Kidney capillary endothelial cell (primary cell): ENCODE measurements at regions not wholly inside any gene's neighbourhood (a gene's known extent, or its start where the extent isn't known, plus 50 kb on each side); places are given as distances from the start of the nearest gene placed in this dataset.
A peak's percentile ranks its signal among the peaks of the same experiment; 100 is the strongest.
"Not testable (repeated sequence)": the region's sequence is repeated elsewhere in the genome, so short reads cannot be mapped to it uniquely, and the experiment has no call there.

Source experiments
- DNase-seq: peaks from one replicate; pipeline ENCODE4 v3.0.0-alpha.2; 2018; ENCODE audit warnings: low spot score

DNA sequence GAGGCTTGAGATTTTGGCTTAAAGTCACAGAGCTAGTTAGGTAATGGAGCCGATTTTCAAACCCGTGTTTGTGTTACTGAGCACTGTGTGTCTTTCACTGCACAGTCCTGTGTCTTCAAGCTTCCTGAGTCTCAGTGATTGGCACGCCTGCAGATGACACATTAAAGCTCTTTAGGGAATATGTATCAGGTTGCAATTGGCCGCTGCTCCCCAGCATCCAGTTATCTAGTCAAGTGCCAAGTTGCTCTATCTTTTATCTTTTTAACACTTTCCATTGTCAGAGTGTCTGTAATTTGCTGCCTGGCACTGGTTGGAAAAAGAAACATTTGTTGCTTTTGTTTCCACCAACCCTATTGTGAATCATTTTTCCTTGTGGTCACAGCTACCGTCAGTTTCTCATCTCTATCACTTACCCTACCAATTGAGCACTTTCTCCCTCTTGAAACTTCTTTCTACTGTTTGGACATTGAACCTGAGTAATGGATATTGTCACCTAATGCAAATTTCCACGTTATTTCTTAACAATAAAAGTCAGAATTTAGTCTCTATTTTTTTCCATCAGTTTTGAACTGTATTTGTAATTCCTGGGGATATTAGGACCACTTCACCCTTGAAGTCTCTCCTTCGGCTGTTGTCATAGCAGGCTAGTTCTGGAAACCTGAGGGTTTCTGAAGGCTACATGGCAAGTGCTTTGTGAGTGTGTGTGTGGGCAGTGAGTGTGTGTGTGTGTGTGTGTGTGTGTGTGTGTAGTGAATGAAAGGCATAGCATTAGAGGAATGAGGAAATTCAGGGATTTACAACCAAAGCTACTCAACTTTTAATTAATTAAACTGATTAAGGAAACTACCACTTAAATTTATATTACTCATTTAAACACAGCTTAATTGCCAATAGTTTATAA is 274.3 kb downstream of the ISL1 start:
- DNase-seq: no peak

DNA sequence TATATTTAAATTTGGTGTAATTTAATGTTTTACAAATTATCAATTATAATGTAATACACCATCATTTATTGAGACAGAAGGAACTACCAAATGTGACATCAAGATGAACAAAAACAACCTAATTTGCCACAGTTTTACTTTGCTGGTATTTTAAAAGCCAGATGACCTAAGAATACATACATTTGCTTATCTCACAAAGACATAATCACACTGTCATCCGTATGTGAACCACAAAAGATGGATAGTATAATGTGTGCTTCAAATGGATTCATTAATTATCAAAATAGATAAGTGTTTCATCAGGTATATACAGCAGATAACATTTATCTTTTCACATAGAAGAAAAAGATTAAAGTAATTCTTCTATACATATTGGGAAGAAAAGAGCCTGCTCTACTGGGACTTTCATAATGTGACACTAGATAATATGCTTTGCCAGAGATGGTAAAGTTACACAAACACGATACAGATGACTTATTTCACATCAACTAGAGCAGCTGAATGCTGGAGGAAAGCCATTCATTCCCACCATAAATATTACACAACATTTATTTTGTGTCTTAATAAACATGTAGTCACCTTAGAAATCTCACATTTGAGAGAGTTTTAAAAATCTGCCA is 278.5 kb downstream of the ISL1 start:
- no peak for DNase-seq

DNA sequence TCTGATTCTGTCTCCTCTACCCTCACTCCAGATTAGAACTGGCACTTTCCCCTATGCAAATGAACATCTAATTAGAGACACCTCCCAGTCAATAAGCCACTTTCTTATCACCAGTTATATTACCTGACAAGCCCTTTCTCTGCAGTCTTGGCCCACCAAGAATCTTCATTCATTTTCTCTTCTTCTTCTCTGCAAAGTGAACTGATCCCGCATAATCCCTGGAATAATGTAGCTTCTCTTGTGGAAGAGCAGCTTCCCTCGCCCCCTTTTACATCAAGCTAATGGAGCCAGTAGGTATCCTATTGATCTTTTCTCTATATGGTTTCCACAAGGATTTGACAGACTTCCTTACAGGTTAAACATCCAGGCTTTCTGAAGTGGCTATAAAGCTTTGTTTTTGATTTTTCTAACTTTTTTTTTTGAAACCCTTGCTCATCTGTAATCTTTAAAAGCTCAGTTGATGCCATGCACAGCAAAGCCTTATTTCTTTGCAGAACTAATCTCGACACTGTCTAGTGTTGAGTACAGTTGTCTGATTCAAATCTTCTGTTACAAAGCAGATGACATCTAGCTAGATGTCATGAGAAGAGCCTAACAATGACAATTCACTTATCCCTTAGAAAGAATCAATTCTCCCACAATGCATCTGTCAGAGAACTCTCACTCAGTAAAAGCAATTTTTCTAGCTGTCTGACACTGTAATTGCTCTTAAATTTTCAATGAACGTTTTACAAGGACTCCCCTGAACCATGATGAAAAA is 281.4 kb downstream of the ISL1 start:
- no peak for DNase-seq

DNA sequence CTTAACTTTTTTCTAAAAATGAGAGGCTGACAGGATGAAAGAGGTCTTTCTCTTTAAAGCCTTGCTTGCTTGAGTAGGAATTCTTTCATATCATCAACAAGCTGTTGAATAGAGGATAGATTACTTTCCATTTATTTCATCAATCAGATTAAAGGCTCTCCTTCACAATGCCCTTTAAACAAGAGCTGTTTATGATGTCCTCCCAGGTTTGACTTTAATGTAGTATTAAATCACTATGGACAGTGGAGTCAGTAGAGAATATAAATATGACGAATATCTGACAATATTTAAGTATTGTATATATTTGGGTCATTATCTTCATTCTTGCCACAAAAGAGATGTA is 282.0 kb downstream of the ISL1 start:
- DNase-seq: no peak

DNA sequence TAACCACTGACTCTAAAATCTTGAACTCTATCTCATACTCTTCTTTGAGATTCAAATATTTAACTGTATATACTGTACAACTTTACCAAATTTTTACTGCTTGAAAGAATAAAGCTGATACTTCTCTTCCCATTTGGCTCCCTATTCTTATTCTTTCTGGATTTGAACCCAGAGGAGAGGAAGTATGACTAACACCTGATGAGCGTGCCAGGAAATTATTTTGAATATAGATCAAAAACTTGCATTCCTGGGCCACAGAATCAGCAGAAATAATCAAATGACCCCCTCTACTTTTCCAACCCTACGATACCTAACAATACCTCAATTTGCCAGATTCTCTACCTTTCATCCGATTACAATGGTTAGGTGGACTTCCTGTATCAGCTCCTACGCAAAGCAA is 285.8 kb downstream of the ISL1 start:
- DNase-seq: no peak

DNA sequence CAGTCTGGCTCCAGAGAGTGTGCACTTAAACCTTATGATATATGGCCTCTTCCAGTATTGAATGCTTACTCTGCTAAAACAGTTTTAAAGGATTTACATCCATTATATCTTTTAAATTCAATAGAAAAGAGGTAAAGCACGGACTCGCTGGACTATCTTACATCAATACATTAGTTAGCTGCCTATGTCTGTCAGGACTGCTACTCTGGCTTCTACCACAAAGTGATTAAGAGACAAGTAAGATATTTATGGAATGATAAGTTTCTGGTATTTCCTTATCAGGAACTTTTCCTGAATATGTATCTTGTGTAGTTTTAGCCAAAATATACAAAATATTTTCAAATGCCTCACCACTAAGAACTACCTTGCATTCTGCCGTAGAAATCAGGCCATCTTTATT is 295.1 kb downstream of the ISL1 start:
- no peak for DNase-seq

DNA sequence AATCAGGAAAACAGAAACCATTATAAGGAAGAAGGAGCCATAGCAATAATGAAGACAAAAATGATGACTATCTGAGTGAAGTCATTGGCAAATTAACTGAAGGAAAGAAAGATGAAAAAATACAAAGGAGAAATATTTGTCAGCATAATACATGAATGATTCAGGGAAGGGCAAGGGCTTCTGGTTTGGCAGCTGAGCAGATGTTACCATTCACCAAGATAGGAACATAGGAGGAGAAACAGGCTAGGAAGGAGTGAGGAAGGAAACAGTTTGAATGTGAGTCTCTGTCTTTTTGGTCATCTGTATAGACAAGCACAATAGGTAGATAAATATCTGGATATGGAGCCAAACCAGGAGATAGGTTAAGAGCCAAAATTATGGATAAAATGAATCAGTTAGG is 296.0 kb downstream of the ISL1 start:
- DNase-seq: no peak

DNA sequence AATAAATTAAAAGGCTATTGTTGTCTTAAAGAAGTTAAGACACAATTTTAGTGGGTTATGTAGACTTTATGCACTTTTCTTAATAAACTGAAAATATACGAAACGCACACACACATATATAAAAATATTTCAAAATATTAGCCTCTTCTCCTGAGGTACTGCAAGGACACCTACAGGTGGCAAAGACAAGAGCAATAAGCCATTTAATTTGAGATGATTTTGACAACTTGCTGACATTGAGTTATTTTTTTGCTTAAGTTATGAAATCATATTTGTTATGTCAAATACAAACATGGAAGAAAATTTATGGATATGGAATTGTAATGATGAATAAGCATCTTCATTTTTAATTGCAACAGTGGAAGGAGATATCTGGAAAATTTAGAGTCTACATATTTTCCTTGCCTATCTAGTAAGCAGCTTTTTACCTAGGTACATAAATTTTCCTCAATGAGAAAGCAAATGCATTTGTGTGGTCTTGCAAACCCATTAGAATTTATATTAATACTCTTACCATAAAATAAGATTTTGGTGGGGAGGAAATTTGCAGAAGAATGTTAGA is 301.6 kb downstream of the ISL1 start:
- DNase-seq: no peak

DNA sequence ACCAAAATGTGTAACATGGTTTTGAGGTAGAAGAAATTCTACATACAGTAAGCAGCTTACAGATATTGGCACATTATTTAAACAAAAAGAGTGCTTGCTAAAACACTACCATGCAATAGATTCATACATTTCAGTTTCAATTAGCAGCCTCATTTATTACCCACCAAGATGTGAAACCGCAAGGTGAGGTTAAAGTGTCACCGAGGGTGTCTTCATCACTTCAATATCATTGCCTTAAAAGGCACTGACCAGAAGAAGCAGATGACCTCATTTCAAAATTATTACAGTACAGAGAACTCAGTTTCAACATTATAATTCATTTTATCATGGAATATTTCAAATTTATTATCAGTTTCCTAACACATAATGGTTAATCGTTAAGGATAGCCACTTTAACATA is 302.2 kb downstream of the ISL1 start:
- DNase-seq: no peak

DNA sequence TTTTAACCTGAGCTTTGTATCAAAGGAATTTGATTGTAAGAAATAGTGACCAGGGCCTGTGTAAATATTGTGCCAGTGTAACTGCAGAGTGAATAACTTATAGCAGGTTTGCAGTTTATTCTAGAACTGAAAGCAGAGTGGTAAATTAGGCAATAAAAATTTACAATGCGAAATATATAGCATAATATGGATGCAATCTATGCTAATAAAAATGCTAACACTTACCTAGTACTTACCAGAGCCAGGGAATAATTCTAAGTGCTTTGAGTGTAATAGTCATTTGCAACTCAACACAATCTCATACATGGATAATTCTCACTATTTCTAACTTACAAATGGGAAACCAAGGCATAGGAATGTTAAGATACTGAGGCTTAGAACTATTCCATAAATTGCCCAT is 303.4 kb downstream of the ISL1 start:
- DNase-seq: no peak

DNA sequence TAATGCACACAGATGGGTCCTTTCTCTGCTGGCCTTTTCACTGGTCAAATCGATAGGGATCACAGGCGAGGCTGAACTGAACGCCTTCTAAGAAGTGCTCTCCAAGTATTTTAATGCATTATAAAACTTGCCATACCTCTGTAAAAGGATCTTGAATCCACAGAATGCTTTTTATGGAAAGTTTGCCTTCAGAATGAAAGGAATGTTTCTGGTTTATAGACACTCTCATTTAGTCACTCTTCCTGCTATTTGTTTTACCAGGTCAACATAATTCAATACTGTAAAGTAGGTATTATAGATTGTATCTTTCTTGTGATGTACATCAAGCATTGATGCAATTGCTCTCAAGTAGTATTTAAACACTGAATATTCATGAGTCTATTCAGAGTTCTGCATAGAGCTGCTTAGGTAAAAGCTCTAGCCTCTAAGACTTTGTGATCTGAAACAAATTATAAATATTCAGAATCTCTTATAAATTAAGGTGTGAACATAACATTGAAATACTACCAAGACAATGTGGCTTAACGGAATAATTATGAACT is 308.4 kb downstream of the ISL1 start:
- no peak for DNase-seq

DNA sequence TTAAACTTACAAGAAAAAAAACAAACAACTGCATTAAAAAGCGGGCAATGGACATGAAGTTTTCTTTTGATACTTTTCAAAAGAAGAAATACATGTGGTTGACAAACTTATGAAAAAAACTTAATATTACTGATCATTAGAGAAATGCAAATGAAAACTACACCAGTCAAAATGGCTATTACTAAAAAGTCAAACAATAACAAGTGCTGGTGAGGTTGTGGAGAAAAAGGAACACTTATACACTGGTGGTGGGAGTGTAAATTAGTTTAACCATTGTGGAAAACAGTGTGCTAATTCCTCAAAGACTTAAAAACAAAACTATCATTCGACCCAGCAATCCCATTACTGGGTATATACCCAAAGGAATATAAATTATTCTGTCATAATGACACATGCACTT is 311.6 kb downstream of the ISL1 start:
- DNase-seq: no peak

DNA sequence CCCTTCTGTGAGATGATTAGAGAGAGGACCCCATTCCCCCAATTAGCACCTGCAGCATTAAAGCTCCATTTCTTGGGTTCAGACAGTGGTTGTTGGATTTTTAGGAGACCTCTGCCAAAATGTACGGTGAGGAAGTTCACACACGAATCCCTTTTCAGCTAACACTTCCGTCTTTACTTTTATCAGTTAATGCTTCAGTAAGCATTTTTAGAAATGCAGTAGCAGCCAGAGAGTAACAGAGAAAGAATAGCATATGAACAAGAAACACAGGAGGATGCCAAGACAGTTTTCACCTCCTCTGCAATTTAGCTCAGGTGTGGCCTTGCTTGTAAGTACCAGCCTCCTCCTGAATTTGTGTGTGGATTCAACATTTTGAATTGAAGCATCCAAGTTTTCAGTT is 312.9 kb downstream of the ISL1 start:
- DNase-seq: no peak

DNA sequence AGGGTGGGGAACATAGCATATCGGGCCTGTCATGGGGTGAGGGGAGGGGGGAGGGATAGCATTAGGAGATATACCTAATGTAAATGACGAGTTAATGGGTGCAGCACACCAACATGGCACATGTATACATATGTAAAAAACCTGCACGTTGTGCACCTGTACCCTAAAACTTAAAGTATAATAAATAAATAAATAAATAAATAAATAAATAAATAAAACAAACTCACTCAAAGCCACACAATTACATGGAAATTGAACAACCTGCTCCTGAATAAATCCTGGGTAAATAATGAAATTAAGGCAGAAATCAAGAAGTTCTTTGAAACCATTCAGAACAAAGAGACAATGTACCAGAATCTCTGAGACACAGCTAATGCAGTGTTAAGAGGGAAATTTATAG is 318.8 kb downstream of the ISL1 start:
- DNase-seq: not testable (repeated sequence)

DNA sequence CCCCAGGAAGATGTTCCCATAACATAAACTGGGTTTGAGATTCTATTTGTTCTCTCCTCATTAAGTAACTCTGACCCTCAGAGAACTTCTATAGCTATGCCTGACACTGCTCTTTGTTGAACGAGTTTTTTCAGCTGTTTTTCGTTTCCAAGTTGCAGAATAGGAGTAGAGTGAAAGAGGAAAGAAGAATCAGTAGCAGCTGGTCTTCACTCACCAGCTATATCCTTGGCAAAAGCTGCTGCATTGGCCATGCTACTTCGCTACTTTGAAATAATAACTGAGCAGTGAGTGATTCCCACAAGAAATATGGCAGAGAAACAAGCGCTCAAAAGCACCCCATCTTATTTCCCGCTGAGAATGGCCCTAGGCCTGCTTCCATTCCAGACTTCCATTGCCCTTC is 329.0 kb downstream of the ISL1 start:
- DNase-seq: no peak

DNA sequence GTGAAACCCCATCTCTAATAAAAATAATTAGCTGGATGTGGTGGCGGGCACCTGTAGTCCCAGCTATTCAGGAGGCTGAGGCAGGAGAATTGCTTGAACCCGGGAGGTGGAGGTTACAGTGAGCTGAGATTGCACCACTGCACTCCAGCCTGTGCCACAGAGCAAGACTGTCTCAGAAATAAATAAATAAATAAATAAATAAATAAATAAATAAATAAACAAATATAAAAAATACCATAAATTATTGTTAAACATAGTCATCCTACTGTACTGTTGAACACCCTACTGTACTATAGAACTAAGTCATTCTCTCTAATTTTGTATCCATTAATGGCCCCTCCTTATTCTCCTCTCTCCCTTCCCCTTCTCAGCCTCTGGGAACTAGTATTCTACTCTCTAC is 332.2 kb downstream of the ISL1 start:
- DNase-seq: not testable (repeated sequence)

DNA sequence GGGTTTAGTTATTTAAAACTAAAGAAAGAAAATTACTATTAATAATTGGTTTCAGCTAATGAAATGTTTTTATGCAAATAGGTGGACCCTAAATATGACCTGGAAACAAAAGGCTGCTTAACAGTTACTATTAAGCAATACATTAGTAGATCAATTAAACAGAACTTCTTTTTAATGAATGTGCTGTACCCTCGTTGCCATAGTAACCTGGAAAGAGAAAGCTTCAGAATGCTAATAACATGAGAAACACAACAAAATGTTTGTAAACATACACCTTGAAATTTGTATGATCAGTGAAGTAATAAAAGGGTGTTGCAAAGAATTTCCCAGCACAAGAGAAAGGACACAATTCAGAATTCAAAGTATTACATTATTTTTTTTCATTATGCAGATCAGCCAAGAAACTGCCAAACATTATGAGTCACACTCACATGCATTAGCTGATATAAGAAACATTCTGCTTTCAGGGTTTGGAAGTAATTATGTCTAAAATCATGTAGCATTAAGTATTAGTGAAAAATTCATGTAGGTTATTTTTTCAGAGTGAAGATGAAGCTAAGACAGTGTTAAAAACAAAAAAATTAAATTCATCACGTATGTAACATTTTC is 348.3 kb downstream of the ISL1 start:
- DNase-seq: peak; percentile 1

DNA sequence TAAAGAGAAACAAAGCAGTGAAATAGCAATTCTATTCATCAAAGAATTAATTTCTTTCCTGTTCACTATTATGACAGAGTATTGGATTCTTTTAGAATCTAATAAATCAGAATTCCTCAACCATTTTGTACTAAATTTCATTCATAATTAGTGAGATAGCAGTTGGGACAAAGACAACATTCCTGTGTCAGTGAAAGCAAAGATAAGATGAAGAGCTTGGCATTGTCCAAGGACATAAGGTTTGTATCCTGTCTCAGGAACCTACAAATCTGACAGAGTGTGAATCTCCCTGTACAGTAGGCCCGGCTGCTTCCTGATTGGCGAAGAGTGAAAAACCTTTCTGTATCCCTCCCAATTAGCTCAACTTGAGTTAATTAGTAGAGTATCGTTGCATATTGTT is 349.1 kb downstream of the ISL1 start:
- DNase-seq: no peak

DNA sequence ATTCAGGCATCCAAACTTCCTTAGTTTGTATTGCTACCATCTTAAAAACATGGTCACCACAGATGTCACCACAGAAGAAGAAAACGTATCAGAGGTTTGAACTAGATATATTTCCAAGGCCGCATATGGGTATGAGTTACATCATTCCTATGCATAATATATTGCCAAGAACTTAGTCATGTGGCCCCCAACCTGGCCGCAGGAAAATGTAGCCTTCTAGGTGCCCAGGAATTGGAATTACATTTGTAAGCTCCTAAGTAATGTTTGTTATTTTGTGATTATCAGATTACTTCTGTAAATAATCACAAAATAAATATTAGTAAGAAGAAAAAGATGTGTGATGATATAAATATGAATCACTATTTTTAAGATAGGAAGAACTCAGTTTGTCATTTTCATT is 351.4 kb downstream of the ISL1 start:
- no peak for DNase-seq

DNA sequence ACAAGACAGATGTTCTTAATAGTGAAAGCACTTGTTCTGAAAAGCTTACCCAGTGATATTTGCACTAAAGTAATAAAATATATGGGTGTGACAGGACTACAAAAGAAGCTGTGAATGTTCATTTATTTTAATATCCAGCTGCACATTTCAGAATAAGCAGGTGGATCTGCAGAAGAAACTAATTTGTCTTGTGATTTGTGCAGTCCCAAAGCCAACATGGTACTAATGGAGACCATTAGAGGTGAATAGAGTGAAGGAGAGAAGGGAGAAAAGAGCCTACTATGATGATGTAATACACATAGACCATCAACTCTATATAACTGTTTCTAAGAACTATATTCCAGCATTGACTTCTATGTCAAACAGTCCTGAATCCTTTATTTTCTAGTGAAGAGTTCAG is 362.8 kb downstream of the ISL1 start:
- no peak for DNase-seq

DNA sequence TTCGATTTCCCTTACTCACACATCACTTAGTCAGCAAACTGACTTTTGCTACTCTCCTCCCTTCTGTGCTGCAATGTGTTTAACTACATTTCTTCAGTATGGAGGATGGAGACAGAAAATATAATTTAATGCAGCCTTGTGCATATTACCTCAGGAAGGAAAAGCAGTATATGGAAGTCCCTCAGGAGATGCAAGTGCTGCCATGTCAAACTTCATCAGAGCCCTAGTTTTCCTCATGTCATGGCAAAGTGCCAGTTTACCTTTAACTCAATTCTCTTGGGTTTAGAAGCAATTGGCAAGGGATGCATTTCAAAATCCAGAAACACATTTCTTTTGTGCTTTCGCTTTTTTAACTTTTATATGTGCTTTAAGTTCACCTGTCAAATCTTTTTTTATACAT is 365.4 kb downstream of the ISL1 start:
- no peak for DNase-seq
